ENCODE measurements at regions not wholly inside any gene's neighbourhood (a gene's known extent, or its start where the extent isn't known, plus 50 kb on each side); places are given as distances from the start of the nearest gene placed in this dataset.

GRCh38 chr13:105665284-105665683 lies 870.2 kb downstream of the EFNB2 start:
- intact Hi-C loops (cut with DNase I), result no loop called here
- H3K27me3 ChIP-seq, result no peaks in the 10 kb centered on the region
- H3K36me3 ChIP-seq, result no peaks in the 10 kb centered on the region
- TF ChIP-seq CTCF (IDR thresholded peaks at IDR 0.05) (no peak), EP300 (IDR thresholded peaks at IDR 0.05) (no peak), POLR2A (IDR thresholded peaks at IDR 0.05; ENCODE audit: low read depth) (no peak), POLR2AphosphoS5 (IDR thresholded peaks at IDR 0.05) (no peak)
- H3K27ac ChIP-seq (replicated peaks in 1 of 4), result no peak overlapping the region
- no peak for DNase-seq (ENCODE audit: extremely low spot score)
- no peak overlapping the region for H3K4me3 ChIP-seq
- WGBS, result 76% methylated on average over 1 of the region's 1 CpG
- H3K9me3 ChIP-seq, result no peaks in the 10 kb centered on the region
- H3K4me1 ChIP-seq, result no peaks in the 10 kb centered on the region

DNA sequence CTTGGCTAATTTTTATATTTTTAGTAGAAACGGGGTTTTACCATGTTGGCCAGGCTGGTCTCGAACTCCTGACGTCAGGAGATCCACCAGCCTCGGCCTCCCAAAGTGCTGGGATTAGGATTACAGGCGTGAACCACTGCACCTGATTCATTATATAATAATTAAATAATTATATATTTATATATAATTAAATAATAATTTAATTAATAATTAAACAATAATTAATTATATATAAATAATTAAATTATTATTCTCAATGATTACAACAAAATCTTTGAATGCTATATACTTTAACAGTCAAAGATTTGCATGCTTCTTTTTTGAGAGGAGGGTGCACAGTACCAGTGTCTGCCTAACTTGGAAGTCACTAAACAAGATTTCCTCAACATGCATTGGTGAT lies 872.3 kb downstream of the EFNB2 start:
- TF ChIP-seq EP300 (IDR thresholded peaks at IDR 0.05) (no peak), POLR2AphosphoS5 (IDR thresholded peaks at IDR 0.05) (no peak), POLR2A (IDR thresholded peaks at IDR 0.05; ENCODE audit: low read depth) (no peak), CTCF (IDR thresholded peaks at IDR 0.05) (no peak)
- H3K36me3 ChIP-seq, result no peaks in the 10 kb centered on the region
- no peaks in the 10 kb centered on the region for H3K4me1 ChIP-seq
- DNase-seq (ENCODE audit: extremely low spot score), result no peak
- WGBS, result over 99% methylated on average over 5 of the region's 5 CpGs
- no peaks in the 10 kb centered on the region for H3K9me3 ChIP-seq
- H3K4me3 ChIP-seq, result no peak overlapping the region
- H3K27me3 ChIP-seq, result no peaks in the 10 kb centered on the region
- H3K27ac ChIP-seq (replicated peaks in 1 of 4), result no peak overlapping the region
- intact Hi-C loops (cut with DNase I), result no loop called here

DNA sequence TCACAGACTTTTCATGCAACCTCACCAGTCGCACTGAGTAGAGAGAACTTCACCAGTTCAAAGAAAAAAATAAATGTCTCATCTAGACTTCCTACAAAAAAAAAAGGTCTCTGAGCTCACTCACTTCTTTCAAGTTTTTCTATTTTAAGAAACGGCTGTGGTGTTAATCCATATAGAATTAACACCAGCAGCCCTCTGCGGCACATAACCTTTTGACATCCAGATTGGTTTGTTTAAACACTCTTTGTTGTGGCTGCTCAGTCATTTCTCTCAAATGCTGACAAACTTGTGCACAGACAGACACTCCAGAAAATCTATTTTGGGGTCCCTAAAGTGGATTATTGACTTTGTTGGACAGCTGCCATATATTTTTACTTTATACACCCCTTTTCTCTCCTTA lies 874.9 kb downstream of the EFNB2 start:
- Histone ChIP-seq H3K9me3 (no peaks in the 10 kb centered on the region), H3K27me3 (no peaks in the 10 kb centered on the region), H3K36me3 (no peaks in the 10 kb centered on the region), H3K4me3 (no peak overlapping the region), H3K4me1 (no peaks in the 10 kb centered on the region), H3K27ac (replicated peaks in 1 of 4) (no peak overlapping the region)
- 69% methylated on average over 3 of the region's 3 CpGs for WGBS
- intact Hi-C loops (cut with DNase I), result no loop called here
- no peak for DNase-seq (ENCODE audit: extremely low spot score)
- no peak for TF ChIP-seq CTCF (IDR thresholded peaks at IDR 0.05)
- no peak for TF ChIP-seq POLR2AphosphoS5 (IDR thresholded peaks at IDR 0.05)
- no peak for TF ChIP-seq POLR2A (IDR thresholded peaks at IDR 0.05; ENCODE audit: low read depth)
- TF ChIP-seq EP300 (IDR thresholded peaks at IDR 0.05), result no peak

- no peak for DNase-seq (ENCODE audit: extremely low spot score)
- H3K27ac ChIP-seq (replicated peaks in 1 of 4), result no peak overlapping the region
- WGBS, result 60% methylated on average over 3 of the region's 3 CpGs
- no peak overlapping the region for H3K4me3 ChIP-seq
- no peaks in the 10 kb centered on the region for H3K27me3 ChIP-seq
- intact Hi-C loops (cut with DNase I), result no loop called here
- TF ChIP-seq POLR2A (IDR thresholded peaks at IDR 0.05; ENCODE audit: low read depth) (no peak), CTCF (IDR thresholded peaks at IDR 0.05) (no peak), EP300 (IDR thresholded peaks at IDR 0.05) (no peak), POLR2AphosphoS5 (IDR thresholded peaks at IDR 0.05) (no peak)
- no peaks in the 10 kb centered on the region for H3K9me3 ChIP-seq
- H3K4me1 ChIP-seq, result no peaks in the 10 kb centered on the region
- H3K36me3 ChIP-seq, result no peaks in the 10 kb centered on the region
These were observed 877.0 kb downstream of the EFNB2 start for GRCh38 chr13:105658431-105658830.

- no peak for TF ChIP-seq CTCF (IDR thresholded peaks at IDR 0.05)
- H3K27ac ChIP-seq (replicated peaks in 1 of 4), result no peak overlapping the region
- 69% methylated on average over 2 of the region's 2 CpGs for WGBS
- H3K27me3 ChIP-seq, result no peaks in the 10 kb centered on the region
- H3K4me3 ChIP-seq, result no peak overlapping the region
- no peak for DNase-seq (ENCODE audit: extremely low spot score)
- H3K9me3 ChIP-seq, result no peaks in the 10 kb centered on the region
- H3K36me3 ChIP-seq, result no peaks in the 10 kb centered on the region
- no peaks in the 10 kb centered on the region for H3K4me1 ChIP-seq
- intact Hi-C loops (cut with DNase I), result no loop called here
These were observed 880.4 kb downstream of the EFNB2 start for GRCh38 chr13:105655046-105655445.

Measured in esophagus muscularis mucosa (tissue), 4 donors.